ENCODE measurements at regions not wholly inside any gene's neighbourhood (a gene's known extent, or its start where the extent isn't known, plus 50 kb on each side); places are given as distances from the start of the nearest gene placed in this dataset.

DNA sequence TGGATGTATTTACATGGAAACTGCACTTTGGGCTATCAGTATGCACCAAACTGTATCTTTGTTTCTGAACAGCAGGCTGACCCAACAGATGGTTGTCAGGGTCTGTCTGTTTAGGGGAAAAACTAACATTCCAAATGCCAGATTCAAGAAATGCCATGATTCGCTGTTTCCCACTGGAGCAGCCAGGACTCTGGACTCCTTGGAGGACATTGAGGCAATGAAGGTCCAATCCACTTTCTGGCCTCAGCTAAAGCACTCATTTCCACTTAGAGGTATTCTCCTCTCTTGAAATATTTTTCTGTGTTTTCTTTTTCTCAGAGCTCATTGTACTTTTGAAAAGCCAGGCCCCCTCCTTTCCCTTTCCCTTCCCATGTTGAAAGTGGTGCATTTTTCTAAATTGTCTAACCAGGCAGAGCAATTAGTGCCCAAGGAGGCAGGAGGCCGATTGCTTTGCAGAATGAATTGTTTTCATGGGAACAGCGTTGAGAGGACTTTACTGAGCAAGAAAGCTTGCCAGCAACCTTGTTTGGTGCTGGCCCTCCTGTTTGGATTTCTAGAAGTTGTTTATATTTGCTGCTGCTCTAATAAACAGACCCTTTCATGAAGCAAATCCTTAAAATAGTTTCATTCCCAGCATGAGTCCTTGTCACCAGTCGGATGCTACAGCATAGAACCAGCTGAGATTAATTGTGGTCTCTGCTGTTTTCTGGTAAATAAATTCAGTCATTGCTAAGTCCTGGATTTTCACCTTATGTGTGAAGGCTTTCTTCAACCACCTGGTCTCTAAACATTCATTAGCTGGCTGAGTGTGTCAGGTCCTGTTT, 132.8 kb upstream of the TAF11L2 start:
- Histone ChIP-seq H3K9me3 (no peaks in the 10 kb centered on the region), H3K27ac (no peak overlapping the region), H3K4me3 (no peak overlapping the region), H3K4me1 (ENCODE audit: insufficient read depth) (peaks cover 3% of the 10 kb centered on the region), H3K36me3 (no peaks in the 10 kb centered on the region), H3K27me3 (no peaks in the 10 kb centered on the region)
- intact Hi-C loops (cut with DNase I): no loop called here
- TF ChIP-seq, protein P1, sequence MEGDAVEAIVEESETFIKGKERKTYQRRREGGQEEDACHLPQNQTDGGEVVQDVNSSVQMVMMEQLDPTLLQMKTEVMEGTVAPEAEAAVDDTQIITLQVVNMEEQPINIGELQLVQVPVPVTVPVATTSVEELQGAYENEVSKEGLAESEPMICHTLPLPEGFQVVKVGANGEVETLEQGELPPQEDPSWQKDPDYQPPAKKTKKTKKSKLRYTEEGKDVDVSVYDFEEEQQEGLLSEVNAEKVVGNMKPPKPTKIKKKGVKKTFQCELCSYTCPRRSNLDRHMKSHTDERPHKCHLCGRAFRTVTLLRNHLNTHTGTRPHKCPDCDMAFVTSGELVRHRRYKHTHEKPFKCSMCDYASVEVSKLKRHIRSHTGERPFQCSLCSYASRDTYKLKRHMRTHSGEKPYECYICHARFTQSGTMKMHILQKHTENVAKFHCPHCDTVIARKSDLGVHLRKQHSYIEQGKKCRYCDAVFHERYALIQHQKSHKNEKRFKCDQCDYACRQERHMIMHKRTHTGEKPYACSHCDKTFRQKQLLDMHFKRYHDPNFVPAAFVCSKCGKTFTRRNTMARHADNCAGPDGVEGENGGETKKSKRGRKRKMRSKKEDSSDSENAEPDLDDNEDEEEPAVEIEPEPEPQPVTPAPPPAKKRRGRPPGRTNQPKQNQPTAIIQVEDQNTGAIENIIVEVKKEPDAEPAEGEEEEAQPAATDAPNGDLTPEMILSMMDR (IDR thresholded peaks at IDR 0.05): no peak
- DNase-seq: no peak
- WGBS, 3 donors: 31 to 40% (median 37%) methylated on average over 4 of the region's 4 CpGs

- Histone ChIP-seq H3K9me3 (no peaks in the 10 kb centered on the region), H3K4me1 (ENCODE audit: insufficient read depth) (no peaks in the 10 kb centered on the region), H3K36me3 (no peaks in the 10 kb centered on the region), H3K4me3 (no peak overlapping the region), H3K27me3 (no peaks in the 10 kb centered on the region), H3K27ac (no peak overlapping the region)
- intact Hi-C loops (cut with DNase I): no loop called here
- no peak for DNase-seq
- TF ChIP-seq POLR2A (IDR thresholded peaks at IDR 0.05): no peak
- TF ChIP-seq, protein P1 (IDR thresholded peaks at IDR 0.05): no peak
- no peak for TF ChIP-seq EP300 (IDR thresholded peaks at IDR 0.05)
- WGBS, 3 donors: 59 to 71% (median 63%) methylated on average over 7 of the region's 7 CpGs
Observed at GRCh38 chr5:17365811-17366138, 132.3 kb upstream of the TAF11L2 start.

DNA sequence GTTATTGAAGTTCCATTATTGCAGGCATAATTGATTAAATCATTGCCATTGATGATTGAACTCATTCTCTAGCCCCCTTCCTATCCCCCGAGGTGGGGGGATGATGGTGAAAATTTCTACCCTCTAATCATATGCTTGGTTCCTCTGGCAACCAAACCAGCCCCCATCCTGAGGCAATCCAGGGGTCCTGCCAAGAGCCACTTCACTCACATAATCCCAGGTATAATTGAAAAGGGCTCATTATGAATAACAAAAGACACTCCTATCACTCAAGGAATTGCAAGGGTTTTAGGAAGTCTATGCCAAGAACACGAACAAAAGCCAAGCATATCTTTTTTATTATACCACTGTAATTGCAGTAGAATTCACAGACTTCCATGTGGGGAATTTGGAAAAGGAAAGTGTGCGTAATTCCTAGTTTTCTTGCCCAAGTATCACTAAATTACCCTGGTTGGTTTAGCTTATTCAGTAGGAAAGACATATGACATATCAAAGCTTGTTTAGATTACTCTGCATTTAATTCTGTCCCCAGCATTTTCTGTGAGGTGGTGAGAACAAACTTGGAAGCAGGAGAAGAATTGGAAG, 130.7 kb upstream of the TAF11L2 start:
- H3K4me1 ChIP-seq (ENCODE audit: insufficient read depth): no peaks in the 10 kb centered on the region
- no peaks in the 10 kb centered on the region for H3K9me3 ChIP-seq
- no peak for DNase-seq
- H3K4me3 ChIP-seq: no peak overlapping the region
- no peaks in the 10 kb centered on the region for H3K36me3 ChIP-seq
- H3K27ac ChIP-seq: no peak overlapping the region
- intact Hi-C loops (cut with DNase I): no loop called here
- H3K27me3 ChIP-seq: no peaks in the 10 kb centered on the region
- no peak for TF ChIP-seq POLR2A (IDR thresholded peaks at IDR 0.05)
- no peak for TF ChIP-seq EP300 (IDR thresholded peaks at IDR 0.05)
- TF ChIP-seq, protein P1 (IDR thresholded peaks at IDR 0.05): no peak
- 69 to 74% (median 72%) methylated on average over 3 of the region's 3 CpGs for whole genome bisulfite sequencing, 3 donors

- no peaks in the 10 kb centered on the region for H3K36me3 ChIP-seq
- H3K4me3 ChIP-seq: no peak overlapping the region
- intact Hi-C loops (cut with DNase I): loop anchor here in 1 of 4 donors (10.0 kb wide), 1 partner anchor 706 kb away; no protein-coding TSS in a partner anchor
- H3K4me1 ChIP-seq (ENCODE audit: insufficient read depth): peaks cover 3% of the 10 kb centered on the region
- no peak for DNase-seq
- WGBS, 3 donors: 94 to 96% (median 96%) methylated on average over 7 of the region's 7 CpGs
- H3K27ac ChIP-seq: no peak overlapping the region
- no peaks in the 10 kb centered on the region for H3K9me3 ChIP-seq
- H3K27me3 ChIP-seq: no peaks in the 10 kb centered on the region
- TF ChIP-seq EP300 (IDR thresholded peaks at IDR 0.05) (no peak), POLR2A (IDR thresholded peaks at IDR 0.05) (no peak)
- TF ChIP-seq, protein P1 (IDR thresholded peaks at IDR 0.05): no peak
Observed at GRCh38 chr5:17370651-17371050, 127.4 kb upstream of the TAF11L2 start.

All from ovary (tissue), 7 donors.